H1 (cell line): ENCODE measurements at regions not wholly inside any gene's neighbourhood (a gene's known extent, or its start where the extent isn't known, plus 50 kb on each side); places are given as distances from the start of the nearest gene placed in this dataset.

ENCODE experiments used
- CTCF ChIA-PET: fragments of 300-600 bp; sonication (Branson Sonifier 250); formaldehyde crosslinking; loops from one replicate; lab custom pipeline; 2021; ENCODE audit not compliant: partially characterized antibody; lab: Charles Lee
- POLR2A ChIA-PET: fragments of 300-600 bp; sonication (Branson Sonifier 250); formaldehyde crosslinking; loops from one replicate; lab custom pipeline; 2021; ENCODE audit warnings: inconsistent platforms; ENCODE audit not compliant: partially characterized antibody; lab: Charles Lee
- DNase-seq, 2 experiments: peaks; one replicate each; pipeline versions ENCODE4 v3.0.0 to v3.0.0-alpha.2; 2010 to 2022; ENCODE audit warnings: low spot score in 2 of 2, low read depth in 1 of 2, mixed read lengths in 1 of 2
- FAIRE-seq: peaks from 2 replicates; lab custom pipeline; 2011; peaks lifted over from hg19 to GRCh38; lab: Jason Lieb, UNC
- H2AFZ ChIP-seq: 2 replicates; pipeline ENCODE4 v1.8.1; 2012; ENCODE audit warnings: low read length, inconsistent platforms
- H2AK5ac ChIP-seq: 2 replicates; pipeline ENCODE4 v1.6.1; 2013; ENCODE audit warnings: low read depth, low read length
- H2BK120ac ChIP-seq: replicated peaks from 2 replicates; pipeline ENCODE3; 2013; ENCODE audit warnings: low read depth, low read length, inconsistent platforms
- H2BK12ac ChIP-seq: 2 replicates; pipeline ENCODE4 v1.6.1; 2013; ENCODE audit warnings: low read depth, low read length
- H2BK15ac ChIP-seq: 2 replicates; pipeline ENCODE4 v1.6.1; 2013; ENCODE audit warnings: low read length
- H2BK20ac ChIP-seq: 2 replicates; pipeline ENCODE4 v1.6.1; 2013; ENCODE audit warnings: low read length
- H2BK5ac ChIP-seq: 2 replicates; pipeline ENCODE4 v1.6.1; 2013; ENCODE audit warnings: low read depth, low read length
- H3K14ac ChIP-seq: 2 replicates; pipeline ENCODE4 v1.6.1; 2013; ENCODE audit warnings: inconsistent platforms; ENCODE audit not compliant: insufficient read length
- H3K18ac ChIP-seq: 2 replicates; pipeline ENCODE4 v1.6.1; 2013; ENCODE audit warnings: low read length; ENCODE audit errors: extremely low read depth
- H3K23ac ChIP-seq: 2 replicates; pipeline ENCODE4 v1.6.1; 2013; ENCODE audit warnings: inconsistent platforms; ENCODE audit not compliant: insufficient read length
- H3K23me2 ChIP-seq: 2 replicates; pipeline ENCODE4 v1.6.1; 2013; ENCODE audit warnings: low read depth, low read length
- H3K27ac ChIP-seq: 2 replicates; pipeline ENCODE4 v1.6.1; 2011; ENCODE audit warnings: low read depth, low read length, inconsistent platforms
- H3K27me3 ChIP-seq, 4 experiments: replicated peaks in 1 of 4; 1 replicate in 1 of 4; 2 replicates in 3 of 4; pipeline versions ENCODE4 v1.6.1 to v1.8.1; 2011 to 2013; ENCODE audit warnings: low read length in 3 of 4, mild to moderate bottlenecking in 3 of 4, inconsistent platforms in 2 of 4, mixed read lengths in 2 of 4, moderate library complexity in 1 of 4; ENCODE audit not compliant: control insufficient read depth in 3 of 4, insufficient read depth in 3 of 4; ENCODE audit errors: extremely low read depth in 1 of 4
- H3K36me3 ChIP-seq, 4 experiments: 2 replicates each; pipeline versions ENCODE4 v1.6.1 to v1.8.1; 2011 to 2013; ENCODE audit warnings: mild to moderate bottlenecking in 4 of 4, low read length in 3 of 4, moderate library complexity in 2 of 4, control low read depth in 1 of 4, inconsistent platforms in 1 of 4; ENCODE audit not compliant: insufficient read depth in 4 of 4, control insufficient read depth in 2 of 4
- H3K4ac ChIP-seq: replicated peaks from 2 replicates; pipeline ENCODE3; 2013; ENCODE audit warnings: low read length, low read depth, mixed read lengths, inconsistent platforms; ENCODE audit not compliant: insufficient read length
- H3K4me1 ChIP-seq, 4 experiments: replicated peaks in 1 of 4; 1 replicate in 1 of 4; 2 replicates in 3 of 4; pipeline versions ENCODE4 v1.6.1 to v1.8.1; 2011 to 2013; ENCODE audit warnings: low read length in 3 of 4, inconsistent platforms in 2 of 4, mixed read lengths in 1 of 4; ENCODE audit not compliant: insufficient read depth in 4 of 4, control insufficient read depth in 3 of 4
- H3K4me2 ChIP-seq, 2 experiments: 2 replicates each; pipeline versions ENCODE4 v1.6.1 to v1.8.1; 2011 to 2013; ENCODE audit warnings: low read depth in 2 of 2, low read length in 2 of 2, control low read depth in 1 of 2, inconsistent platforms in 1 of 2, mild to moderate bottlenecking in 1 of 2; ENCODE audit not compliant: insufficient read depth in 1 of 2
- H3K4me3 ChIP-seq, 4 experiments: fragments of 200-600, 300-600 bp in 1 of 4; sonication (generic), shearing (Covaris generic), sonication (Bioruptor Twin) in 1 of 4; 2 replicates each; pipeline versions ENCODE4 v1.5.1 to v1.8.1; 2011 to 2016; ENCODE audit warnings: low read length in 4 of 4, low read depth in 3 of 4, control low read depth in 2 of 4, inconsistent platforms in 2 of 4, mild to moderate bottlenecking in 2 of 4, mixed read lengths in 1 of 4, moderate library complexity in 1 of 4; ENCODE audit not compliant: insufficient read depth in 2 of 4; ENCODE audit errors: extremely low read depth in 1 of 4
- H3K56ac ChIP-seq: replicated peaks from 2 replicates; pipeline ENCODE3; 2013; ENCODE audit warnings: low read depth, mild to moderate bottlenecking, mixed read lengths, low read length, inconsistent platforms; ENCODE audit not compliant: insufficient read length
- H3K79me1 ChIP-seq: 2 replicates; pipeline ENCODE4 v1.6.1; 2013; ENCODE audit warnings: low read depth, low read length, control low read depth
- H3K79me2 ChIP-seq, 2 experiments: 2 replicates each; pipeline versions ENCODE4 v1.6.1 to v1.8.1; 2012 to 2013; ENCODE audit warnings: low read length in 2 of 2, mild to moderate bottlenecking in 2 of 2, inconsistent platforms in 1 of 2; ENCODE audit not compliant: insufficient read depth in 2 of 2, control insufficient read depth in 1 of 2
- H3K9ac ChIP-seq, 4 experiments: replicated peaks in 1 of 4; 1 replicate in 1 of 4; 2 replicates in 3 of 4; pipeline versions ENCODE4 v1.6.1 to v1.8.1; 2011 to 2013; ENCODE audit warnings: low read depth in 3 of 4, low read length in 3 of 4, control low read depth in 2 of 4, mild to moderate bottlenecking in 2 of 4, moderate library complexity in 2 of 4, inconsistent platforms in 1 of 4; ENCODE audit errors: extremely low read depth in 1 of 4
- H3K9me3 ChIP-seq, 2 experiments: 2 replicates each; pipeline versions ENCODE4 v1.6.1 to v1.8.1; 2012 to 2013; ENCODE audit warnings: mild to moderate bottlenecking in 2 of 2, moderate library complexity in 2 of 2, control low read depth in 1 of 2, inconsistent platforms in 1 of 2, low read depth in 1 of 2, low read length in 1 of 2, mixed read lengths in 1 of 2; ENCODE audit not compliant: insufficient read depth in 2 of 2
- H4K20me1 ChIP-seq, 2 experiments: replicated peaks in 1 of 2; 2 replicates each; pipeline versions ENCODE3 to v1.8.1; 2011 to 2013; ENCODE audit warnings: inconsistent platforms in 2 of 2, low read length in 2 of 2, mild to moderate bottlenecking in 1 of 2; ENCODE audit not compliant: insufficient read depth in 2 of 2, control insufficient read depth in 1 of 2
- H4K5ac ChIP-seq: 2 replicates; pipeline ENCODE4 v1.6.1; 2013; ENCODE audit warnings: low read length, low read depth, mixed read lengths, inconsistent platforms; ENCODE audit not compliant: insufficient read length
- H4K8ac ChIP-seq: 2 replicates; pipeline ENCODE4 v1.8.0; 2013; ENCODE audit warnings: mild to moderate bottlenecking, moderate library complexity, low read length, inconsistent platforms; ENCODE audit not compliant: insufficient read depth; ENCODE audit errors: extremely low read depth
- H4K91ac ChIP-seq: replicated peaks from 2 replicates; pipeline ENCODE3; 2013; ENCODE audit warnings: low read length, mixed read lengths, inconsistent platforms; ENCODE audit not compliant: insufficient read length
- ASH2L ChIP-seq: fragments of 200-600, 300-600 bp; sonication (generic); IDR thresholded peaks from one replicate; pipeline ENCODE4 v1.7.1; 2017; ENCODE audit warnings: low read length
- ATF2 ChIP-seq: IDR thresholded peaks from 2 replicates; pipeline ENCODE4 v1.6.1; 2012; ENCODE audit warnings: low read length, inconsistent platforms
- CEBPB ChIP-seq: IDR thresholded peaks from 2 replicates; pipeline ENCODE4 v1.6.1; 2012; ENCODE audit warnings: low read depth, low read length
- E2F6 ChIP-seq: IDR thresholded peaks from 2 replicates; pipeline ENCODE4 v1.6.1; 2012; ENCODE audit warnings: inconsistent platforms
- FOSL1 ChIP-seq: IDR thresholded peaks from 2 replicates; pipeline ENCODE4 v1.6.1; 2011; ENCODE audit warnings: mild to moderate bottlenecking, low read depth, low read length, moderate library complexity; ENCODE audit not compliant: insufficient read depth
- GABPA ChIP-seq: IDR thresholded peaks from 2 replicates; pipeline ENCODE4 v1.6.1; 2011; ENCODE audit warnings: mild to moderate bottlenecking, low read length, moderate library complexity, borderline replicate concordance; ENCODE audit not compliant: insufficient read depth
- RXRA ChIP-seq: IDR thresholded peaks from 2 replicates; pipeline ENCODE4 v1.6.1; 2011; ENCODE audit warnings: low read depth, mild to moderate bottlenecking, low read length, moderate library complexity; ENCODE audit not compliant: insufficient read depth
- SIRT6 ChIP-seq: IDR thresholded peaks from one replicate; pipeline ENCODE4 v1.7.1; 2012; ENCODE audit warnings: low read length, inconsistent platforms
- SIX5 ChIP-seq: IDR thresholded peaks from 2 replicates; pipeline ENCODE4 v1.6.1; 2011; ENCODE audit warnings: mild to moderate bottlenecking, low read depth, low read length
- TAF7 ChIP-seq: optimal IDR thresholded peaks from 2 replicates; pipeline ENCODE3; 2011; ENCODE audit warnings: low read depth, mild to moderate bottlenecking, inconsistent platforms, low read length, moderate library complexity, borderline replicate concordance
- TEAD4 ChIP-seq: IDR thresholded peaks from 2 replicates; pipeline ENCODE4 v1.6.1; 2012; ENCODE audit warnings: low read depth, low read length, inconsistent platforms, mixed read lengths
- YY1 ChIP-seq: IDR thresholded peaks from 2 replicates; pipeline ENCODE4 v1.6.1; 2011; ENCODE audit warnings: low read depth, mild to moderate bottlenecking, low read length
- WGBS, 2 experiments: shearing (Covaris generic) in 1 of 2; methylation state at CpG; one replicate each; pipeline versions ENCODE4 v1.1.6 to v1.1.7; 2013 to 2015; ENCODE audit warnings: low lambda C conversion rate in 2 of 2, mixed read lengths in 2 of 2, inconsistent platforms in 1 of 2, low coverage in 1 of 2, missing lambda C conversion rate in 1 of 2; ENCODE audit not compliant: insufficient replicate concordance in 2 of 2, insufficient coverage in 1 of 2, insufficient read length in 1 of 2; ENCODE audit errors: extremely low coverage in 1 of 2, missing lambda C conversion rate in 1 of 2; 5-methylcytosine and 5-hydroxymethylcytosine counted together

GRCh38 chr2:19714926-19715325 lies 186.9 kb downstream of the TTC32 start:
- H3K9ac ChIP-seq, result no peak overlapping the region
- H3K9me3 ChIP-seq, result no peaks in the 10 kb centered on the region
- H4K5ac ChIP-seq, result no peak overlapping the region
- no peaks in the 10 kb centered on the region for H4K20me1 ChIP-seq
- H3K4ac ChIP-seq, result no peak overlapping the region
- no peak overlapping the region for H2AFZ ChIP-seq
- H2AK5ac ChIP-seq, result no peak overlapping the region
- H3K23ac ChIP-seq, result no peak overlapping the region
- no peaks in the 10 kb centered on the region; a peak in 1 of 7 replicates for H3K27me3 ChIP-seq
- no peak overlapping the region for H2BK12ac ChIP-seq
- H4K91ac ChIP-seq, result no peak overlapping the region
- no peak overlapping the region for H2BK15ac ChIP-seq
- no peak for DNase-seq
- no peak overlapping the region for H3K4me3 ChIP-seq
- H4K8ac ChIP-seq, result no peak overlapping the region
- no peaks in the 10 kb centered on the region for H3K23me2 ChIP-seq
- FAIRE-seq, result no peak
- no peak overlapping the region for H2BK20ac ChIP-seq
- POLR2A ChIA-PET, result no interaction called here
- no peak overlapping the region for H3K56ac ChIP-seq
- H3K18ac ChIP-seq, result no peak overlapping the region
- H2BK5ac ChIP-seq, result no peak overlapping the region
- no peak overlapping the region for H3K4me2 ChIP-seq
- no peaks in the 10 kb centered on the region for H3K79me2 ChIP-seq
- H3K14ac ChIP-seq, result no peak overlapping the region
- H3K4me1 ChIP-seq, result no peaks in the 10 kb centered on the region
- 83% methylated on average over 4 of the region's 4 CpGs; no CpG with 5 or more reads in 1 of the 2 experiments for WGBS, 2 experiments
- H2BK120ac ChIP-seq, result no peak overlapping the region
- H3K79me1 ChIP-seq, result no peaks in the 10 kb centered on the region
- CTCF ChIA-PET, result interaction anchor here (0.8 to 2.8 kb wide), 7 partner anchors 11 to 337 kb away, joined by 3 to 13 read pairs (median 3); no protein-coding TSS in a partner anchor
- no peak overlapping the region for H3K27ac ChIP-seq
- no peaks in the 10 kb centered on the region for H3K36me3 ChIP-seq
- no peak for TF ChIP-seq ATF2
- no peak for TF ChIP-seq SIX5
- no peak for TF ChIP-seq FOSL1
- no peak for TF ChIP-seq RXRA
- TF ChIP-seq TAF7, result no peak
- TF ChIP-seq GABPA, result no peak
- no peak for TF ChIP-seq YY1
- TF ChIP-seq SIRT6, result no peak
- TF ChIP-seq E2F6, result no peak
- no peak for TF ChIP-seq CEBPB
- TF ChIP-seq ASH2L, result no peak
- TF ChIP-seq TEAD4, result no peak
